ENCODE measurements at regions not wholly inside any gene's neighbourhood (a gene's known extent, or its start where the extent isn't known, plus 50 kb on each side); places are given as distances from the start of the nearest gene placed in this dataset.

- TF ChIP-seq CTCF (IDR thresholded peaks at IDR 0.05) (no peak), ZFX (IDR thresholded peaks at IDR 0.05; ENCODE audit: borderline replicate concordance) (no peak)
Measured at GRCh38 chr2:150417278-150417677, 70.2 kb downstream of the RND3 start.

GRCh38 chr2:150415022-150415421 is 72.4 kb downstream of the RND3 start:
- no peak overlapping the region for H3K27ac ChIP-seq
- TF ChIP-seq ZFX (IDR thresholded peaks at IDR 0.05; ENCODE audit: borderline replicate concordance) (no peak), CTCF (IDR thresholded peaks at IDR 0.05) (no peak)

More at GRCh38 chr2:150417278-150417677, 70.2 kb downstream of the RND3 start:
- H3K27ac ChIP-seq, result no peak overlapping the region

GRCh38 chr2:150413910-150414309 is 73.6 kb downstream of the RND3 start:
- H3K27ac ChIP-seq, result no peak overlapping the region
- TF ChIP-seq ZFX (IDR thresholded peaks at IDR 0.05; ENCODE audit: borderline replicate concordance) (no peak), CTCF (IDR thresholded peaks at IDR 0.05) (no peak)

GRCh38 chr2:150413366-150413765 is 74.1 kb downstream of the RND3 start:
- no peak overlapping the region for H3K27ac ChIP-seq
- no peak for TF ChIP-seq CTCF (IDR thresholded peaks at IDR 0.05)
- no peak for TF ChIP-seq ZFX (IDR thresholded peaks at IDR 0.05; ENCODE audit: borderline replicate concordance)

GRCh38 chr2:150410809-150411208 is 76.7 kb downstream of the RND3 start:
- TF ChIP-seq ZFX (IDR thresholded peaks at IDR 0.05; ENCODE audit: borderline replicate concordance) (no peak), CTCF (IDR thresholded peaks at IDR 0.05) (no peak)
- H3K27ac ChIP-seq, result no peak overlapping the region

- TF ChIP-seq CTCF (IDR thresholded peaks at IDR 0.05) (no peak), ZFX (IDR thresholded peaks at IDR 0.05; ENCODE audit: borderline replicate concordance) (no peak)
- H3K27ac ChIP-seq, result no peak overlapping the region
Measured at GRCh38 chr2:150409196-150409595, 78.3 kb downstream of the RND3 start.

GRCh38 chr2:150404147-150404546 is 83.3 kb downstream of the RND3 start:
- no peak overlapping the region for H3K27ac ChIP-seq
- TF ChIP-seq ZFX (IDR thresholded peaks at IDR 0.05; ENCODE audit: borderline replicate concordance) (no peak), CTCF (IDR thresholded peaks at IDR 0.05) (no peak)
